ENCODE measurements at regions not wholly inside any gene's neighbourhood (a gene's known extent, or its start where the extent isn't known, plus 50 kb on each side); places are given as distances from the start of the nearest gene placed in this dataset.

DNA sequence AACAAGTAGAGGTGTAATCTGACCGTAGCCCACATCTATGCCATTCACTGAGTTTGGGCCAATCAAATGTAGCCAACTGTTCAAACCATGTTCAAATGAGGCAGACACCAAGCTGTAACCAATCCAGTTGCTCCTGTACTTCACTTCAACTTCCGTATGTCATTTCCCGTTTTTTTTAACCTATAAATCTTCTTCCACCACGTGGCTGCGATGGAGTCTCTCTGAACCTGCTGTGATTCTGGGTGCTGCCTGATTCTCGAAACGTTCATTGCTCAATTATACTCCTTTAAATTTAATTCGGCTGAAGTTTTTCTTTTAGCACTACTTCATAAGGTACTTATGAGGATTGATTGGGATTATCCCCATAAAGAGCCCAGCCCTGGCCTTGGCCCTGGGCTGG is 179.7 kb downstream of the PIK3R1 start:
- BruUV-seq (replicated peaks): no TSS peak
- Histone ChIP-seq H3K4me2 (ENCODE audit: insufficient read depth, low read length) (no peak overlapping the region), H3K27ac (ENCODE audit: extremely low read depth, low read depth, low read length) (no peak overlapping the region), H2AFZ (ENCODE audit: low read depth, low read length) (no peak overlapping the region), H3K4me3 (no peak overlapping the region), H3K36me3 (ENCODE audit: control insufficient read depth, insufficient read depth, low read length) (no peaks in the 10 kb centered on the region), H4K20me1 (replicated peaks; ENCODE audit: control insufficient read depth, insufficient read depth, low read length) (no peaks in the 10 kb centered on the region), H3K79me2 (ENCODE audit: control insufficient read depth, insufficient read depth, low read length) (no peaks in the 10 kb centered on the region), H3K9me3 (replicated peaks; ENCODE audit: control insufficient read depth, insufficient read depth, low read depth, low read length) (no peaks in the 10 kb centered on the region), H3K4me1 (replicated peaks in 1 of 2; ENCODE audit: control insufficient read depth in 2 of 2, insufficient read depth in 2 of 2, low read length in 2 of 2) (peaks cover 0 to 5% of the 10 kb centered on the region in 2 experiments; a peak in 3 of 5 replicates), H3K27me3 (ENCODE audit: control insufficient read depth in 2 of 2, insufficient read depth in 2 of 2, low read length in 2 of 2) (no peaks in the 10 kb centered on the region), H3K9ac (ENCODE audit: insufficient read depth in 1 of 2, low read depth in 2 of 2, low read length in 2 of 2) (no peak overlapping the region), H3K9me1 (ENCODE audit: control insufficient read depth, insufficient read depth, low read length) (no peaks in the 10 kb centered on the region)
- CTCF ChIA-PET (ENCODE audit: low intra/inter-chr PET ratio): no interaction called here
- POLR2A ChIA-PET: interaction anchor here (1.1 to 1.2 kb wide), 3 partner anchors 9 to 14 kb away, joined by 4 to 6 read pairs (median 4); no protein-coding TSS in a partner anchor
- DNase-seq (ENCODE audit: extremely low read depth in 1 of 4, low spot score in 3 of 4): no peak
- no peak for FAIRE-seq
- no peak for ATAC-seq
- in situ Hi-C loops (cut with MboI): no loop called here
- WGBS (ENCODE audit: insufficient coverage, low coverage, missing lambda C conversion rate): 44% methylated on average over 8 of the region's 8 CpGs
- TF ChIP-seq SPI1 (IDR thresholded peaks at IDR 0.05; ENCODE audit: borderline replicate concordance, low read depth, low read length) (0 out of 2 replicates have a peak, but pooled peaks have one; percentile 3), FOXM1 (IDR thresholded peaks at IDR 0.05; ENCODE audit: low read depth) (peak; percentile 72), FOXM1 (CRISPR knock-in tag; IDR thresholded peaks at IDR 0.05; ENCODE audit: low read depth) (no peak), MEIS2 (IDR thresholded peaks at IDR 0.05; ENCODE audit: partially characterized antibody) (peak; percentile 26), SIN3A (IDR thresholded peaks at IDR 0.05; ENCODE audit: borderline replicate concordance in 2 of 2, control insufficient read depth in 1 of 2, low read depth in 2 of 2, low read length in 2 of 2) (no peak), L3MBTL2 (IDR thresholded peaks at IDR 0.05) (peak; percentile 69)
- TF ChIP-seq, protein P1, sequence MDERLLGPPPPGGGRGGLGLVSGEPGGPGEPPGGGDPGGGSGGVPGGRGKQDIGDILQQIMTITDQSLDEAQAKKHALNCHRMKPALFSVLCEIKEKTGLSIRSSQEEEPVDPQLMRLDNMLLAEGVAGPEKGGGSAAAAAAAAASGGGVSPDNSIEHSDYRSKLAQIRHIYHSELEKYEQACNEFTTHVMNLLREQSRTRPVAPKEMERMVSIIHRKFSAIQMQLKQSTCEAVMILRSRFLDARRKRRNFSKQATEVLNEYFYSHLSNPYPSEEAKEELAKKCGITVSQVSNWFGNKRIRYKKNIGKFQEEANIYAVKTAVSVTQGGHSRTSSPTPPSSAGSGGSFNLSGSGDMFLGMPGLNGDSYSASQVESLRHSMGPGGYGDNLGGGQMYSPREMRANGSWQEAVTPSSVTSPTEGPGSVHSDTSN (CRISPR knock-in tag; IDR thresholded peaks at IDR 0.05; ENCODE audit: low read depth): no peak
- TF ChIP-seq, protein P1 (tag; conservative IDR thresholded peaks at IDR 0.05; ENCODE audit: low read depth): peak; percentile 64
- intact Hi-C loops (cut with micrococcal nuclease): no loop called here

All from K562 (cell line).